Renal cortical epithelial cell (primary cell): ENCODE measurements at regions not wholly inside any gene's neighbourhood (a gene's known extent, or its start where the extent isn't known, plus 50 kb on each side); places are given as distances from the start of the nearest gene placed in this dataset.
"Not testable (repeated sequence)": the region's sequence is repeated elsewhere in the genome, so short reads cannot be mapped to it uniquely, and the experiment has no call there.

Experiments used
- DNase-seq: peaks from one replicate; pipeline ENCODE4 v3.0.0-alpha.2; 2011; ENCODE audit warnings: low read depth

DNA sequence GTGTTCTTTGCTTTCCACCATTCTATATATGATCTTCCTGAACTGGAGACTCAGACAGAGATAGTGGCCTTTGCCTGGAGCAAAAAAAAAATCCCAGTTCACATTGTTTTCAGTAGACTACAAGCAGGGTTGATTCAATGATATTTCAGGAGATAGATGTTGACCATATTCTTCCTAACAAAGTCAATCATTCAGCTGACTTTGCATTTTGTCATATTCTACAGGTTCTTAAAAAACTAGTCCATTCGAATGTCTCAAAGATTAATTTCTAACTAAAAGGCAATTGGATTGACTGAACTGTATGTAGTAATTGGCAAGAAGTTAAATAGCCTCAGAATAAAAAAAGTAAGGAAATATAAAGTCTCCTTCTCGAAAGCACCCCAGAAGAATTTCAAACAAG is 479.5 kb downstream of the NKX6-1 start:
- DNase-seq: no peak

DNA sequence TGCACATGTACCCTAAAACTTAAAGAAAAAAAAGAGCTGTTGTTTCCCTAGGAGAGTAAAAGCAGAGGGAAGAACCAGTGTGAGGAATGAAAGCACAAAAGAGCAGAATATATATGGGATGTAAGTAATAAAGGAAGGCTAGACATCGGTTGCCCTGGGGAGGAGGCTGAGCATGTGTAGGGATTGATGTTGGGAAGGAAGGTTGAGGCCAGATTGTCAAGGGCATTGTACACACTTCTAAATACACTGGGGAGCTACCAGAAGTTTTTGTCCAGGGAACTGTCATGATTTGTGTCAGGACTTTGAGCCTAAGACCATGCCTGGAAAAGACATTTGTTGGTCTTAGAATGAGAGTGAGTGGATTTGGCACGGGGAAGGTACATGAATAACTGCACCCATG is 467.1 kb downstream of the GPAT3 start:
- no peak for DNase-seq

DNA sequence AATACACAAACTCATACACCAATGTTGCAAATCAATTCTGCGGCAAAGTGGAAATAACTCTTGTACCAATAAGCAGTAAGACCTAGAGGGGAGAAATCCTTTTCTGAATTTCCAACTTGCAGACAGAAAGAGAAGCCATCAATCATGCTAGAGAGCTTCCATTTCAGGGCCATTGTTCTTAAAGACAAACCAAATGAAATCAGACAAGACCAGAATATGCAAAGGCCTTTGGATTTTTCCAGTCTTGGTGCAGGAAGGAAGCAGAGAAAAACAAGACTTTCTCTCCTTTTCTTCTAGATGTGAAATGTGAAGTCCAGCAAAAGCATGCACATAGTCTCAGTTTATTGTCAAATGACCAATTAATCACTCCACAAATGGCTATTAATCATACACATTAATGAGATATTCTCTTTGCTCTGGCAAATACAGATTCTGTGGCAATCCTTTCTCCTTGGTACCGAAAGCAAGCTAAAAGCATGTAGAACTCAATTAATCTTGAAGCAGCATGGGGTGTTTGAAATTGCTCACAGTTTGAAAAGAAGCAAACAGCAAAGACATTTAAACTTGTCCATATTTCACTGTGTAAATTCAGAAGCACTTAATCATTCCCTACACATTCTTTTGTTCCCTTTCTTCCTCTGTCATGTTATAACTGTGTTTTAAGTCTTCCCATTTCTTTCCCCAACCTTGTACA is 466.1 kb downstream of the GPAT3 start:
- DNase-seq: no peak

DNA sequence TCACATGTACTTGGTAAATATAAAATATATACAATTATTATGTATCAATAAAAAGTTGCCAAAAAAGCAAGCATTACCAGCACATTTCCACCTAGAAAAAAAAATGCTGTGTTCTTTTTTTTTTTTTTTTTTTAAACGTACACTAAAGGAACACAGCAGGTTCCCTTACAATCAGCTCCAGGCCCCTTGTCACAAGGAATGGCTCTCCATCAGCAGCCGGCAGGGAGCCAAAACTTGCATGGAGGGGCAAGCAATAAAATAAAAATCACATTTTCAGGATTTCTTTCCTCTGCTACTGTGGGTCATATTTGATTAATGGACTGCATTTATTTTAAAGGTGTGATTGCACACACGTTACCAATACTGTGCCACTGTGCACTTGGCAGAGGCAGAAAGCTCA is 460.3 kb downstream of the GPAT3 start:
- DNase-seq: no peak

DNA sequence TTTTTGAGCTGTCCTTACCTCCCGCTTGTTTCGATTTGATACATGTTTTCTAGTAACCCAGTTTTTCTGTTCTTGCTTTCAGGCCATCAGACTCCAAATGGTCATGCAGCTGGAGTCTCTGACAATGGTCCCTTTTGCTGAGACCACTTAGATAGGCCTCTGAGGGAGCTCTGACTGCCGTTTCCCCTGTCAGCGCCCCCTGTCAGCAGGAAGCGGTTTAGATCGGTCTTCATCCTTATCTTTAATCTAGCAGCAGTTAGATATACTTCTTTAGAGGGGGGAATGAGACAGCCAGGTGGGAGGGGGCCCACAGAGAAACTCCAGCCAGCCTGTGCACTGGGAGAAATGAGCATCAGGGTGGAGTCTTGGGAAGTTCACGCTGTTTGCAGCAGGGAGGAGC is 457.9 kb downstream of the GPAT3 start:
- DNase-seq: no peak

DNA sequence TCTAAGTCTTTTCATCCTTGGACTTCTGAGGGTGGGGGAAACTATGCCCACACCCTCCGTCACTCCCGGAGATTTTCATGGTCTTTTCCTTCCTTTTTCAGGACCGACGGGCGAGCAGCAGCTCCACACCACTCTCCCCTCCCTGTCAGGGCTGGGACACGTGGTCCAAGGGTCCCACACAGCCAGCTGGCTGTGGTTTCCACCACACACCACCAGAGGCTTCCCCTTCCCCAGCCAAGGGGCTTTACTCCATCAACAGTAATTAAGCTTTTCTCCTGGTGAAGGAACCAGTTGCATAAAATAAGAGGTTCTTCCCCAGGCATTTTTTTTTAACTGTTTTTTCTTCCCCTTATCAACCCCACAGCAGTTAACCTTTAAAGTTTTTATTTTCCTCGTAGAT is 453.9 kb downstream of the GPAT3 start:
- DNase-seq: no peak

DNA sequence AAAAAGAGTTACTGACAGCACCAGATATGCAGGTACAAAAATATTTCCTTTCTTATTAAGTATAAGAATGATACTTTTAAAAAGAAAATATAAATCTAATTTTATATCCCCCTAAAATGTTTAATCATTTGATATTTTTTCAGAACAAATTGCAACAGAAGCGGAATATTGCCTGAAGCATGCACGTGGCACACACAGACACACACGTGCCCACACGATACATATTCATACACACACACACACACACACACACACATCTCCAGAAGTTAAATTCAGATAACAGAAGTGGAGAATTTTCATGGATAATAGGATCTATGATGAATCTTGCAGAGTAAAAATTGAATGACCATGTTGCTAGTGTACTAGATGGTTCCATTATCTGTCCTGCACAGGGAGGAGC is 445.2 kb downstream of the GPAT3 start:
- no peak for DNase-seq

DNA sequence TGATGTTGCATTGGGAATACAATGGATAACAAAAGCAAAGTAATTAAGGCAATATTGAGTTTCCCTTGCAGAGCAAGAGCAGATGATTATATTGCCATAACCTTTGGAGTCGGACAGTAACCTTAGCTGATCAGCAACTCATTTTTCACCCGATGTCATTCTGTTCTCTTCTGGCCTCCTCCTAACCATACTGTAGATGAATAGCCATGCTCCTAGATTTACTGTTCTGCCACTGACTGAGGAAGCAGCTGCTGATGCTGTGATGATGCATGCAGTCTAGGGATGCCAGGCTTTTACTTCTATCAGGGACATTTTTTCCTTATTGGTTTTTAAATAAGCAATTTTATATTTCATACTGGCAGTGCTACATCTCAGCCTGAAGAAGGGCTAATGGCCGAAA is 443.9 kb downstream of the GPAT3 start:
- no peak for DNase-seq

DNA sequence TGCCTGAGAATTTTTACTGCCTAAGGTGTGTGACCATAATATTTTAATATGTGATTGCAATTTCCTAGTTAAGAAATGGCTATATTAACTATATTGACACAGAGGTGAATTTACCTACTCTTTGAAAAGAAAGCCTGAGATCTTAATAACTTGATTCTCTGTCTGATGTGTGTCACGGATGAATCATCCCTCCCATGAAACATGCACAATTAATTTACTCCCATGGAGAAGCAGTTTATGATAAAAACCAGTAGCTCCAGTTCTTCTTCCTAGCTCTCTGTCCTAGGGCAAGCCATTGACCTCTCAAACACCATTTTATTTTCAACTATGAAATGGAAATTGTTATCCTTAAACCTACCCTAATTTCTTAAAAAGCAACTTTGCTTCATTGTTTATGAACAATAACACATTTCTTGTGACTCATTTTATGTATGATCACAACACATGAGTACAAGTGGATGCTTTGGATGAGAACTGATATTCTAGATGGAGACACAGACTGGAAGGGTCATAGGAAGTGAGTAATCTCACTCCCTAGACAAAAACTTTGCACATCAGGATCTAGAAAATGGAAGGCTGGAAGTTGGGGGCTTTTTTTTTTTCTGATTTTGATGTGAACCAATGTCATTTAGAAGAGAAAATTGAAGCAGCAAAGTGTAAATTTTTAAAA is 438.3 kb downstream of the GPAT3 start:
- peak; percentile 4 for DNase-seq

DNA sequence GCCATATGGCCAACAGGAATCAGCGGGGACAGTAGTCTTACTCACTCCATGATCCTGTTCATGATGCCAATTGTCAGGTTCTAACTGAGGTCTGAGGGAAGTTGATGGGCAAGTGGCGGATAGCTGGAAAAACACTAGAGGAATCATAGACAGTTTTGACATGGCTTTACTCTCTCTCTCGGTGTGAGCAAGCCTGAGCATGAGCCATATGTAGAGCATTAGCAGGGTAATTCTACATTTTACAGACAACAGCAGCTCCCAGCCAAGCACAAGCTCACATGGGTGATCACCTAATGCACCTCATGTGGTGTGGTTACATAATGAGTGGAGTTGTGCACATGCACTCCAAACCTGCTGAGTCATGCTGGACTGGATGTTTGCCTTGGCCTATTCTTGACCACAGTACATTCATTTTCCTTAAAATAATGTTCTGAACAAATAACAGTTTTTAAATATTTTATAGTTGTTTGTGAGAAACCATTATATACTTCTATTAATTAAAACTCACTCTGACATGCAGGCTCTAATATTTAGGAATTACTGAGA is 429.2 kb downstream of the GPAT3 start:
- peak; percentile 5 for DNase-seq

DNA sequence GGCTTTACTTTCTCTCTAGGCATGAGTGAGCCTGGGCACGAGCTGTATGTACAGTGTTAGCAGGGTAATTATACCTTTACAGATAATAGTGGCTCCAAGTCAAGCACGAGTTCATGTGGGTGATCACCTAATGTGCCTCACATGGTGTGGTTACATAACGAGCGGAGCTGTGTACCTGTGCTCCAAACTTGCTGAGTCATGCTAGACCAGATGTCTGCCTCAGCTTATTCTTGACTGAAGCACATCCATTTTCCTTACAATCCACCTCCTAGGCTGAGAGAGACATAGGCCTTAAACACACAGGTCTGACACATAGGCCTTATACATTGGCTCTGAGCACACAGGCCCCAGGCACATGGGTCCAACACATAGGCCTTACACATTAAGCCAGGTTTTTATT is 426.6 kb downstream of the GPAT3 start:
- no peak for DNase-seq

DNA sequence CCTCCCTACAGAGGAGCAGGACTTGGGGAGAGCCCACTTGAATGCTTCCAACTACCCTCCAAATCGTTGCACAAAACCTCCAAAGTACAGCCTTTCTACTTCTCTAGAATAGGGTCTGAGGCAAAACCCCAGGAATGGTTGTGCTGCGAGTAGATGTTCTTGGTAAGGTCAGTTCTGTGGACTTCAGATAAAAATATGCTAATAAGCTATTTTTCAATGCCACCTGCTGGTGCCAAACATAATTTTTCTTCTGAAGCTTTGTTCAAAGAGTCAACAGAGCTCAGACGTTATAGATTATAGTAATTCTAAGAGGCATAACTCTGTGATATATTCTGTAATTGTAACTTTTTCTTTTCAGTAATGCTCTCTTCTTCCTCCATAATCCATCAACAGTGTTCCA is 425.7 kb downstream of the GPAT3 start:
- peak; percentile 33 for DNase-seq

DNA sequence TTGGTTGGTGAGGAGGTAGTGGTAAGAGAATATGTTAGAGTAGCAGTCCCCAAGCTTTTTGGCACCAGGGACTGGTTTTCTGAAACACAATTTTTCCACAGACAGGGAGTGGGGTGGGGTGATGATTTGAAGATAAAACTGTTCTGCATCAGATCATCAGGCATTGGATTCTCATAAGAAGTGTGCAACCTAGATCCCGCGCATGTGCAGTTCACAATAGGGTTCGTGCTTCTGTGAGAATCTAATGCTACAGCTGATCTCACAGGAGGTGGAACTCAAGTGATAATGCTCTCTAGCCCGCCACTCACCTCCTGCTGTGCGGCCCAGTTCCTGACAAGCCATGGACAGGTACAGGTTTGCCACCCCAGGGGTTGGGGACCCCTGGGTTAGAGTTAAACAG is 423.3 kb downstream of the GPAT3 start:
- no peak for DNase-seq

DNA sequence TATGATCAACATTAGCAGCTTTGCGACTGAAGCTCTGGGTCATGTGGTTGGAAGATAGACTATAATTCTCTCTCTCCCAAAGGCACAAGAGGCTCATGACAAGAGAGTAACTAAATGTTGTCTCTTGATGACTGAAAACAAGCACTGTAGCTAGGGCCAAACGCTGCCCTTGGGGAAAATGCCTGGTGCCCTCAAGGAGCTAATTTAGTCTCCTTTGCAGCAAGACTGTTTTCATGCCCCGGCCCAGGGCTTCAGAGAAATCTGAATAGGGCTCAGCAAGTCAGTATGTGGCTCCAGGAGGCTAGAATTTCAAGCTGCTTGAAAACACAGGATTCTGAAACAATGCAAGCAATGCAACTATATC is 411.9 kb downstream of the GPAT3 start:
- no peak for DNase-seq

DNA sequence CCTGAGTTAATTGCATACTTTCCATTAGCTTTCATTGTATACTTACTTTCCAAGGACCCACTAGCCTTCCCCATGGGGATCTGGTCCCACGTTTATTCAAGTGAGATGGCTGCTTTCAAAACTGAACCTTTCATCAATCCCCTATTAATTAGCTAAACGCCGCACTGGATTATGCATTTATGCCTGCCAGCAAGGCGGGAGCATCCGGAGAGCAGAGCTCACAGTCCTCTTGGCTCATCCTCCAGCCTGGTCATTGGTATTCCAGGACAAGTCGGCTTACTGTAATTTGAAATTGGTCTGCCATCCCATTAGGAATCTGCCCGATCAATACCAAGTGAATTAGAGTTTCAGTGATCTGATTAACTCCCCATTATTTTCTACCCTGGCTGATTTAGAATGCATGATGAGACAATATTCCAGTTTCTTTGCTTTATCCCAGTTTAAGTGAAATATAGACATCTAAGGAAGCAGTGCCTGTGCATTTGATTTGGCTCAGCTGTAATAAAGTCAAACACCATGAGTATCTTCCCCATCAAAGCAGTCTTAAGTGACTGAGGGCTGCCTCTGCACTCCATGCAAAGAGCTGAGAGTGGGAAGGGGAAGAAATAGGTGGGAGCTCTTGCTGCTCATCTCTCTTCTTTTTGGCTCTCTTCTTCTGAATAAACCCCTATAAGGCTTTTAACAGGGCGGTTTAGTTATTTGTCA is 411.4 kb downstream of the GPAT3 start:
- no peak for DNase-seq

DNA sequence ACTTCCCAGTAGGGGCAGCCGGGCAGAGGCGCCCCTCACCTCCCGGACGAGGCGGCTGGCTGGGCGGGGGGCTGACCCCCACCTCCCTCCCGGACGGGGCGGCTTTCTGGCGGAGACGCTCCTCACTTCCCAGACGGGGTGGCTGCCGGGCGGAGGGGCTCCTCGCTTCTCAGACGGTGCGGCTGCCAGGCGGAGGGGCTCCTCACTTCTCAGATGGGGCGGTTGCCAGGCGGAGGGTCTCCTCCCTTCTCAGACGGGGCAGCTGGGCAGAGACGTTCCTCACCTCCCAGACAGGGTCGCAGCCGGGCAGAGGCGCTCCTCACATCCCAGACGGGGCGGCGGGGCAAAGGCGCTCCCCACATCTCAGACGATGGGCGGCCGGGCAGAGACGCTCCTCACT is 407.8 kb downstream of the GPAT3 start:
- not testable (repeated sequence) for DNase-seq

DNA sequence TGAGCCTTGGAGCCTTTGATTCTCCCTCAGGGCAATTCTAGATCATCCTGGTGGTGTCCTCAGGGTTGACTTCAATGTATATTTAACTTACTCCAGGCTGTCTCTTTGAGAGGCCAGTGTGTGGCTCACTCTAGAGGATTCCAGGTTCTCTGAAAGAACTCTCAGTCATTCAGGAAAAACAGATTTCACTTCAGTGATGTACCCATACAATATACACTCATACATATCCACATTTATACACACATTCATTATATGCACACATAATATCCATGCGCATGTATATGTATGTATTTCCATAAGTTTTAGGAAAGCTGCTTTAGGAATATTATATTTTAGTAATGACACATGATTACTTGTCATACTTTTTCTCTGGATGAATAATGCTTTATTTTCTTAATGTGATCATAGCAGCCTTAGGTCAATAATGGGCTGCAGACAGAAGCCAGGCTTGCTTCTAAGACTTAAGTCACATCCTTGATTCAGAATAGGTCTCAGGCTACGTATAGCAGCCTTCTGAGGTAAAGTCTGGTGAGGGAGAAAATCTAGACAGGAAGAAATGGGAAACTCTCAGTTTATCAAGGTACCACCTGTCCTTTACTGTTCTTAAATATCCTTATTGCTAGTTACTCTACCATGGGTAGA is 397.0 kb downstream of the GPAT3 start:
- DNase-seq: no peak

DNA sequence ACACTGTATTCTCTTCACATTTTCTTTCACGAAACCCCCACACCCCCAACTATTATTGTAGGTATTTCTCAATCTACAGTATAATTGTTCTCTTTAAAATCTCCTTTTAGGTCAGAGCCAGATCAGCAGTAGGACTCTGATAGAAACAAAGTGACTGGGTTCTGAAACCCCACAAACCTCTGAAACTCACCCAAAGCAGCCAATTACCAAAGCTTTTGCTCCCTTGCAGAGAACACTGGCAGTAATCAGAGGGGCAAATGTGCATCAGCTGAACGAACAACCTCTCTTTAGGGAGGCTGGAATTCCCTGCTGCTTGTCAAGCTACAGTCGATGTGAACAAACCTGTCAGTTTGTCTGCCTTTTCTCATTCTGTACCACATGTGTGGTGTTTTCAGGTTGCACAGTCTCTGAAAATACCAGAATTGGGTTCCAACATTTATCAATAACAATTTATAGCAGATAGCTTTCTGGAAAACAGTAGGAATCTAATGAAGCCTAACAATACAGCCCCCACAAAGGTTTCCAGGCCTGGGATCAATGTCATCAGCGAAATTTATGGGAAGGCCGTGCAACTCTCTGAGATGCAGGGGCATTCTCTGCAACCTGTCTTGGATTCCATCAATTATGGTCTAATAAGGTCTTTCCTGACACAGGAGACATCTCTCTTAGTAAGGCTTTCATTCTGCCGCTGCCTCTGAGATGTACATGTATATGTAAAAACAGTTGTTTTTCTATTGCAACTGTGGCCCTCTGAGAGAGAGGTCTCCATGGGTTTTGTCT is 395.9 kb downstream of the GPAT3 start:
- no peak for DNase-seq

DNA sequence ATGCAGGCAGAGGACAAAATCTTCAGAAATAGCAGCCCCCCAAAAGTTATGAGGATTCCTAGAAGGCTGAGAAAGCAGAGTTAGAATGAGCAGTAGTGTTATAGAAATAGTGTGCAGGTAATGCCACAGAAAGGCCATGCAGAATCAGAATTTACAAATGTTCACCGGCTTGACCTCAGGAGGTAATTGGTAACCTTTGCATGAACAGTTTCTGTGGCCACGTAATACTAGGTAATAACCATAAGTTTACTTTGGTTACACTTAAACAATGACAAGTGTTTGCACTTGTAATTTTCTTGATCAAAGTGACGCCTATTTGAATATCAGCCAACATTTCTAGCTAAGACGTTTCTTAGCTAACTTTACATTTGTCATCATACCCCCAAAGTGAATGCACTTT is 393.6 kb downstream of the GPAT3 start:
- peak; percentile 7 for DNase-seq

DNA sequence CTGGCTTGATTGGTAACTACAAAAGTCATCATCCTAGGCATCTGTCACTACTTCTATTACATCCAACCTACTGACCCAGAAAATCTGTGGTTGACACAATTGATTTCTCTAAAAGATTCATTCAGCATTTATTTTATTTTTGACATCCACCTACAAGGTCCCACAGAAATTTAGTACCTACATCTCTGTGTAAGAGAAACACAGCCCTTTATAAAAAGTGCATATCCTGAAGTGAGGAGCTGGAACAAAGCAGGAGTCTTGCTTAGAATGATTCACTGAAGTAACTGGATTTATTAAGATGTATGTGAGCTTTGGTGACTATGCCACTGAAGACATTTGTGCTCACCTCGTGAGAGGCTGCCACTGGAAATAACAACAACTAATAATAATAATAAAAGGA is 391.0 kb downstream of the GPAT3 start:
- no peak for DNase-seq

DNA sequence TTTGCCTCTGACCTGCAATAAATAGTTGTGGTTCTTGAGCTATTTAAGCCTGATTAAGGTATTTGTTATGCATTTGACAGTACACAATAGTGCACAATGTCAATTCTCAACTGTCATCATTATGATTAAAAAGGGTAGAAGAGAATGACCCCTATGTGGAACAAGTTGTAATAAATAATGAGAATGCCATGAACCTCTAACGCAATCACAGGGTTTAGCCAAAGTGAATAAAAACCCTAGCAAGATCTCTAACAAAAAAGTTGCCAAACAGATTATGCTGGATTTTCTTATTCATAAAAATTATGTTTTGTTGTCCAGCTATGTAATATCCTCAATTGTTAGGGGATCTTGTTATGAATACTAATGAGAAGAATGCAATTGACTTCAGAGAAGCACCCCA is 387.4 kb downstream of the GPAT3 start:
- DNase-seq: no peak

DNA sequence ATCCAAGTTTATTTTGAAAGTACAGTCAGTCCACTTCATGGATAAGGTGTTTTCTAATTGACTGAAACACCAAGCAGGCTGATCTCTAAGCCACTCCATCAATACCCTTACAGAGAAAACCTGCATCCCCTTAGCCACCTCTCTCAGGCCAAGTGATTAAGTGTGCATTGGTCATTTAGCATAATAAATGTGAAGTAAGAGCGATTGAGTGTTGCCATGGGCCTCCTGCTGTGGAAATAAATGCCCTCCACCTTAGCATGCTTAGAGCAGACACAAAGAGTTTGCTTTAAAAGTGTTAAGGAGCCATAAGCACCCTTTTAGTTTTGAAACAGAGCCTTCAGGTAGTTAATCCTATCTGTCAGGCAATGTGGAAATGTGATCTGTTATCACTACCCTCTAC is 386.5 kb downstream of the GPAT3 start:
- no peak for DNase-seq
